ENCODE measurements at regions not wholly inside any gene's neighbourhood (a gene's known extent, or its start where the extent isn't known, plus 50 kb on each side); places are given as distances from the start of the nearest gene placed in this dataset.

DNA sequence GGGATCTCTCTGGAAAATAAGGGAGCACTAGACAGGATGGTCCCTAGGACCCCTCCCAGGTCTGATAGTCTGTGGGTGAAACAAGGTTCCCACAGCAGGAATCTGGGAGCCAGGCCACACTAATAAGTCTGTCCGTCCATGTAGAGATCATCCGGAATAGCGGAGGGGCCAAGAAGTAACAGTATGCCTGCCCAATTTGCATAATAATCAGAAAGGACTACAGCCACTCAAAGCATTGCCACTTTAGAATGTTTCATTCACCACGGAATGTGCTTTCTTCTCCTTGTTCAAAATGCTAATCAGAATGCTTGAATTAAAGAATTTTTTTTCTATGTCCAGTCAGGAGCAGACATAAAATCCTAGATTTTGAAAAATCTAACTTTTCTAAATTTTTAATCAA lies 254.9 kb downstream of the ACTL7B start:
- TF ChIP-seq CTCF (conservative IDR thresholded peaks at IDR 0.05; ENCODE audit: low read length) (no peak), EZH2phosphoT487 (IDR thresholded peaks at IDR 0.05; ENCODE audit: borderline replicate concordance) (no peak)

Measured in Loucy (cell line).